Liver (tissue), 7 donors: ENCODE measurements at regions not wholly inside any gene's neighbourhood (a gene's known extent, or its start where the extent isn't known, plus 50 kb on each side); places are given as distances from the start of the nearest gene placed in this dataset.

ENCODE experiments used
- DNase-seq: peaks from one replicate; pipeline ENCODE4 v3.0.0-alpha.2; 2017; ENCODE audit warnings: low spot score
- H3K27ac ChIP-seq, 2 donors: one replicate each; pipeline ENCODE4 v1.7.0; 2013; ENCODE audit warnings: inconsistent platforms in 2 of 2, low read length in 2 of 2, control low read depth in 1 of 2, low read depth in 1 of 2, mild to moderate bottlenecking in 1 of 2
- H3K27me3 ChIP-seq, 4 donors: one replicate each; pipeline versions ENCODE4 v1.6.1 to v1.7.0; 2013; ENCODE audit warnings: low read length in 3 of 4, inconsistent platforms in 1 of 4, mild to moderate bottlenecking in 1 of 4, moderate library complexity in 1 of 4; ENCODE audit not compliant: control insufficient read depth in 4 of 4, insufficient read depth in 4 of 4
- H3K36me3 ChIP-seq, 4 donors: one replicate each; pipeline versions ENCODE4 v1.6.1 to v1.7.0; 2013; ENCODE audit warnings: low read length in 3 of 4, mild to moderate bottlenecking in 3 of 4, low read depth in 1 of 4, moderate library complexity in 1 of 4; ENCODE audit not compliant: control insufficient read depth in 4 of 4, insufficient read depth in 3 of 4
- H3K4me1 ChIP-seq, 4 donors: one replicate each; pipeline versions ENCODE4 v1.6.1 to v1.7.0; 2013; ENCODE audit warnings: low read length in 3 of 4, mild to moderate bottlenecking in 3 of 4, moderate library complexity in 1 of 4; ENCODE audit not compliant: control insufficient read depth in 4 of 4, insufficient read depth in 4 of 4
- H3K4me3 ChIP-seq, 3 donors: one replicate each; pipeline versions ENCODE4 v1.6.1 to v1.7.0; 2013; ENCODE audit warnings: low read length in 3 of 3, control low read depth in 1 of 3, low read depth in 1 of 3, mild to moderate bottlenecking in 1 of 3
- H3K9ac ChIP-seq, 2 donors: one replicate each; pipeline ENCODE4 v1.7.0; 2013; ENCODE audit warnings: low read length in 2 of 2, mild to moderate bottlenecking in 2 of 2, moderate library complexity in 2 of 2, control low read depth in 1 of 2, low read depth in 1 of 2
- H3K9me3 ChIP-seq, 4 donors: one replicate each; pipeline versions ENCODE4 v1.6.1 to v1.7.0; 2013; ENCODE audit warnings: low read length in 3 of 4; ENCODE audit not compliant: control insufficient read depth in 4 of 4
- EGR1 ChIP-seq, 2 donors: IDR thresholded peaks; 2 replicates each; pipeline ENCODE4 v1.6.1; 2016 to 2018; ENCODE audit warnings: antibody characterized with exemption in 2 of 2, low read depth in 2 of 2
- FOXA1 ChIP-seq: IDR thresholded peaks from 2 replicates; pipeline ENCODE4 v1.6.1; 2016; ENCODE audit warnings: antibody characterized with exemption
- FOXA2 ChIP-seq: IDR thresholded peaks from 2 replicates; pipeline ENCODE4 v1.6.1; 2016; ENCODE audit warnings: antibody characterized with exemption
- GABPA ChIP-seq, 2 donors: IDR thresholded peaks in 1 of 2; conservative IDR thresholded peaks in 1 of 2; 2 replicates each; pipeline ENCODE4 v1.6.1; 2016; ENCODE audit warnings: antibody characterized with exemption in 2 of 2, mild to moderate bottlenecking in 1 of 2, moderate library complexity in 1 of 2
- REST ChIP-seq: IDR thresholded peaks from 2 replicates; pipeline ENCODE4 v1.6.1; 2016; ENCODE audit warnings: antibody characterized with exemption, mild to moderate bottlenecking
- RXRA ChIP-seq, 2 donors: IDR thresholded peaks; 2 replicates each; pipeline ENCODE4 v1.6.1; 2017 to 2018; ENCODE audit warnings: antibody characterized with exemption in 2 of 2, mild to moderate bottlenecking in 1 of 2
- YY1 ChIP-seq: IDR thresholded peaks from 2 replicates; pipeline ENCODE4 v1.6.1; 2016; ENCODE audit warnings: antibody characterized with exemption, mild to moderate bottlenecking
- WGBS: extraction: QIAGEN DNeasy Blood & Tissue Kit; methylation state at CpG from one replicate; pipeline ENCODE4 v1.1.7; 2013; 5-methylcytosine and 5-hydroxymethylcytosine counted together
- TF ChIP-seq, protein P1 (sequence below): IDR thresholded peaks from 2 replicates; pipeline ENCODE4 v1.6.1; 2016; ENCODE audit warnings: antibody characterized with exemption
- donor health status: healthy.
- donor health status: healthy.
- donor health status: healthy.
- donor health status: healthy.

DNA sequence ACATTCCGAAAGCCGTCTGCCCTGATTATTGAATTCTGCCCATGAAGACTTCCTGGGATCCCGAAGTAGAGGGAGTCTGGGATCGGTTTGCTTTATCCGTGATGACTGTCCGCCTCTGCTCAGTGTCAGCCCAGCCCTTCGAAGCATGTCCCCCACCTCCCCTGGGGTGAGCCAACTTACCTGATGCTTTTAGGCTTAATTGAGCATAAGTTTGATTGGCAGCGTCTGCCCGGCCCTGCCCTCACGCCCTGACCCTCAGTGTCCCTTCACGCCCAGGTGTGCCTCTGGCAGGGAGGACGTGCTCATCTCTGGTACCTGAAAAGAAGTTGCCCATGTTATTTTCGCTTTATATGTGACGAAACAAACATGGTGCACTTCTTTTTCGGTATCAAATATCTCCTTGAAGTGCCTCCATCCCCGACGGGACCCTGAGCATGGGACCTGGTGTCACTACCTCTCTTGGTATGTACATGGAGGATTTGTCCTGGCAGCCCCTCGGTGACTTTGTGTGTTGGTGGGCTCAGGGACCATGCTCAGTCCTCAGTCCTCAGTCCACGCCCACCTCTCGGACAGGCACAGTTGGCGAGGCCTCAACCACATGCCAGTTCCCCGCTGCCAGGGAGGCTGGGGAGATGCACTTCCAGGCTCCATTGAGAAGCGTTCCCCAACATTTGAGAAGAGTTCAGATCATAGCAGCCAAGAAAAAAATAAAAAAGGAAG lies 130.1 kb upstream of the RTL1 start:
- no peaks in the 10 kb centered on the region for H3K4me1 ChIP-seq
- 87% methylated on average over 23 of the region's 23 CpGs for WGBS
- no peaks in the 10 kb centered on the region for H3K27me3 ChIP-seq
- no peak overlapping the region for H3K9ac ChIP-seq
- no peak overlapping the region for H3K27ac ChIP-seq
- H3K4me3 ChIP-seq, result no peak overlapping the region
- H3K9me3 ChIP-seq, result no peaks in the 10 kb centered on the region
- no peaks in the 10 kb centered on the region for H3K36me3 ChIP-seq
- TF ChIP-seq FOXA2 (no peak), YY1 (no peak), RXRA (IDR thresholded peaks at IDR 0.05) (no peak), REST (no peak), EGR1 (IDR thresholded peaks at IDR 0.05; ENCODE audit: low read depth in 2 of 2) (no peak), GABPA (IDR thresholded peaks at IDR 0.05 in 1 of 2, conservative IDR thresholded peaks at IDR 0.05 in 1 of 2) (no peak), FOXA1 (no peak)
- TF ChIP-seq, protein P1, sequence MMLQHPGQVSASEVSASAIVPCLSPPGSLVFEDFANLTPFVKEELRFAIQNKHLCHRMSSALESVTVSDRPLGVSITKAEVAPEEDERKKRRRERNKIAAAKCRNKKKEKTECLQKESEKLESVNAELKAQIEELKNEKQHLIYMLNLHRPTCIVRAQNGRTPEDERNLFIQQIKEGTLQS, result no peak
- no peak for DNase-seq

GRCh38 chr14:101034986-101035385 lies 131.5 kb upstream of the RTL1 start:
- no peaks in the 10 kb centered on the region for H3K36me3 ChIP-seq
- DNase-seq, result no peak
- WGBS, result 84% methylated on average over 7 of the region's 7 CpGs

More at GRCh38 chr14:101034986-101035385, 131.5 kb upstream of the RTL1 start:
- TF ChIP-seq, protein P1, result no peak
- no peak for TF ChIP-seq FOXA1
- no peak for TF ChIP-seq REST
- Histone ChIP-seq H3K4me3 (no peak overlapping the region), H3K9ac (no peak overlapping the region), H3K4me1 (no peaks in the 10 kb centered on the region), H3K27ac (no peak overlapping the region), H3K27me3 (no peaks in the 10 kb centered on the region), H3K9me3 (no peaks in the 10 kb centered on the region)
